PC-9 (cell line): ENCODE measurements at regions not wholly inside any gene's neighbourhood (a gene's known extent, or its start where the extent isn't known, plus 50 kb on each side); places are given as distances from the start of the nearest gene placed in this dataset.

Experiments used
- BruUV-seq: library from RNA; stranded (reverse); fragments of 400-500 nt; replicated peaks from 2 replicates; lab custom pipeline; 2021; lab: Mats Ljungman, UMichigan
- CTCF ChIA-PET: fragments of 300-600 bp; sonication (Branson Sonifier 250); formaldehyde crosslinking; loops from one replicate; lab custom pipeline; 2022; ENCODE audit warnings: antibody characterized with exemption; lab: Charles Lee
- POLR2A ChIA-PET: fragments of 300-600 bp; sonication (Branson Sonifier 250); formaldehyde crosslinking; loops from one replicate; lab custom pipeline; 2022; ENCODE audit warnings: antibody characterized with exemption; ENCODE audit not compliant: unreplicated experiment; lab: Charles Lee
- DNase-seq, 2 experiments: peaks; one replicate each; pipeline versions ENCODE4 v3.0.0 to v3.0.0-alpha.2; 2015 to 2022; ENCODE audit warnings: mixed read lengths in 1 of 2
- H2AFZ ChIP-seq: fragments of 200-600 bp; sonication (generic); 2 replicates; pipeline ENCODE4 v1.8.1; 2017; ENCODE audit warnings: antibody characterized with exemption
- H3F3A ChIP-seq: fragments of 200-600 bp; sonication (generic); 2 replicates; pipeline ENCODE4 v1.8.1; 2017; ENCODE audit warnings: antibody characterized with exemption, mild to moderate bottlenecking, low read depth; ENCODE audit not compliant: insufficient read depth
- H3K27ac ChIP-seq: fragments of 200-600 bp; sonication (generic); 2 replicates; pipeline ENCODE4 v1.6.1; 2016; ENCODE audit warnings: mixed run types
- H3K27me3 ChIP-seq: fragments of 200-600 bp; sonication (generic); 2 replicates; pipeline ENCODE4 v1.6.1; 2016; ENCODE audit warnings: low read depth, mixed run types; ENCODE audit not compliant: insufficient read depth
- H3K36me3 ChIP-seq: fragments of 200-600 bp; sonication (generic); 2 replicates; pipeline ENCODE4 v1.6.1; 2016; ENCODE audit warnings: low read depth, mixed run types
- H3K4me1 ChIP-seq: fragments of 200-600 bp; sonication (generic); replicated peaks from 2 replicates; pipeline ENCODE4 v1.6.1; 2016; ENCODE audit warnings: mixed run types; ENCODE audit not compliant: insufficient read depth
- H3K4me2 ChIP-seq: fragments of 200-600 bp; sonication (generic); 2 replicates; pipeline ENCODE4 v1.6.1; 2017; ENCODE audit warnings: mixed run types
- H3K4me3 ChIP-seq: fragments of 200-600 bp; sonication (generic); 2 replicates; pipeline ENCODE4 v1.6.1; 2016; ENCODE audit warnings: mixed run types
- H3K79me2 ChIP-seq: fragments of 200-600 bp; sonication (generic); 2 replicates; pipeline ENCODE4 v1.6.1; 2017; ENCODE audit warnings: low read depth, mixed run types
- H3K9me2 ChIP-seq: fragments of 200-600 bp; sonication (generic); 2 replicates; pipeline ENCODE4 v1.8.1; 2017; ENCODE audit warnings: mild to moderate bottlenecking; ENCODE audit not compliant: insufficient read depth
- H3K9me3 ChIP-seq: fragments of 200-600 bp; sonication (generic); 2 replicates; pipeline ENCODE4 v1.8.1; 2016; ENCODE audit warnings: low read depth; ENCODE audit not compliant: insufficient read depth
- H4K20me1 ChIP-seq: fragments of 200-600 bp; sonication (generic); 2 replicates; pipeline ENCODE4 v1.8.1; 2017; ENCODE audit not compliant: insufficient read depth
- CTCF ChIP-seq: fragments of 200-600 bp; sonication (generic); conservative IDR thresholded peaks from 2 replicates; pipeline ENCODE4 v1.6.1; 2017; ENCODE audit warnings: mixed run types, antibody characterized with exemption, mild to moderate bottlenecking, moderate library complexity
- EZH2 ChIP-seq: fragments of 200-600 bp; sonication (generic); IDR thresholded peaks from 2 replicates; pipeline ENCODE4 v1.8.0; 2017; ENCODE audit warnings: antibody characterized with exemption, low read depth
- intact Hi-C: fragments of 100-400 bp; cut with micrococcal nuclease; formaldehyde crosslinking; loops from one replicate; pipeline ENCODE4 v1.10.0; 2022; ENCODE audit not compliant: unreplicated experiment

GRCh38 chr7:67766906-67767410 lies 770.3 kb downstream of the TYW1 start:
- no peaks in the 10 kb centered on the region for H4K20me1 ChIP-seq
- no peaks in the 10 kb centered on the region for H3K9me3 ChIP-seq
- ChIA-PET POLR2A (no interaction called here), CTCF (no interaction called here)
- no peak overlapping the region for H3K4me3 ChIP-seq
- H3F3A ChIP-seq: no peaks in the 10 kb centered on the region
- H3K27me3 ChIP-seq: peaks cover 12% of the 10 kb centered on the region
- H3K4me2 ChIP-seq: no peak overlapping the region
- H3K9me2 ChIP-seq: no peaks in the 10 kb centered on the region
- H3K27ac ChIP-seq: no peak overlapping the region
- intact Hi-C loops: no loop called here
- BruUV-seq: no TSS peak
- TF ChIP-seq EZH2: no peak
- no peak for TF ChIP-seq CTCF
- no peaks in the 10 kb centered on the region for H3K4me1 ChIP-seq
- no peaks in the 10 kb centered on the region for H3K36me3 ChIP-seq
- no peak overlapping the region for H2AFZ ChIP-seq
- no peaks in the 10 kb centered on the region for H3K79me2 ChIP-seq
- DNase-seq: no peak

- CTCF ChIA-PET: no interaction called here
- no peaks in the 10 kb centered on the region for H3K9me3 ChIP-seq
- H3F3A ChIP-seq: no peaks in the 10 kb centered on the region
- BruUV-seq: no TSS peak
- no peak overlapping the region for H3K4me3 ChIP-seq
- H3K4me2 ChIP-seq: no peak overlapping the region
- DNase-seq: no peak
- H3K79me2 ChIP-seq: no peaks in the 10 kb centered on the region
- H2AFZ ChIP-seq: no peak overlapping the region
- POLR2A ChIA-PET: no interaction called here
- no peaks in the 10 kb centered on the region for H3K9me2 ChIP-seq
- TF ChIP-seq CTCF (no peak), EZH2 (no peak)
- intact Hi-C loops: no loop called here
- H3K27me3 ChIP-seq: peaks cover 17% of the 10 kb centered on the region
- no peaks in the 10 kb centered on the region for H4K20me1 ChIP-seq
- no peak overlapping the region for H3K27ac ChIP-seq
- no peaks in the 10 kb centered on the region for H3K36me3 ChIP-seq
- H3K4me1 ChIP-seq: no peaks in the 10 kb centered on the region
Observed at GRCh38 chr7:67771846-67772605, 775.4 kb downstream of the TYW1 start.

- peaks cover 17% of the 10 kb centered on the region; the same call in 1 of the 2 replicates for H3K27me3 ChIP-seq
- no peaks in the 10 kb centered on the region for H3F3A ChIP-seq
- BruUV-seq: no TSS peak
- H3K9me2 ChIP-seq: no peaks in the 10 kb centered on the region
- no peak overlapping the region for H3K4me3 ChIP-seq
- H2AFZ ChIP-seq: no peak overlapping the region
- no peak for DNase-seq
- no peak overlapping the region for H3K27ac ChIP-seq
- ChIA-PET POLR2A (no interaction called here), CTCF (no interaction called here)
- H3K9me3 ChIP-seq: no peaks in the 10 kb centered on the region
- no peak overlapping the region for H3K4me2 ChIP-seq
- H3K79me2 ChIP-seq: no peaks in the 10 kb centered on the region
- intact Hi-C loops: no loop called here
- no peaks in the 10 kb centered on the region for H4K20me1 ChIP-seq
- no peaks in the 10 kb centered on the region for H3K4me1 ChIP-seq
- H3K36me3 ChIP-seq: no peaks in the 10 kb centered on the region
- TF ChIP-seq EZH2 (no peak), CTCF (no peak)
Observed at GRCh38 chr7:67773081-67773480, 776.4 kb downstream of the TYW1 start.
